Tibial nerve (tissue), 4 donors: ENCODE measurements at regions not wholly inside any gene's neighbourhood (a gene's known extent, or its start where the extent isn't known, plus 50 kb on each side); places are given as distances from the start of the nearest gene placed in this dataset.

Source experiments
- EP300 ChIP-seq, 2 donors: sonication (generic); formaldehyde crosslinking; IDR thresholded peaks; one replicate each; pipeline ENCODE4 v1.6.1; 2017; ENCODE audit warnings: antibody characterized with exemption in 2 of 2, mild to moderate bottlenecking in 1 of 2
- POLR2A ChIP-seq, 2 donors: fragments of 450-650 bp; IDR thresholded peaks; one replicate each; pipeline ENCODE4 v1.6.1; 2017; ENCODE audit warnings: antibody characterized with exemption in 2 of 2, mild to moderate bottlenecking in 2 of 2, moderate library complexity in 2 of 2
- TF ChIP-seq, protein P1 (sequence below), 5 experiments: fragments of 200-600 bp in 3 of 5; fragments of 450-650 bp in 2 of 5; sonication (generic) in 3 of 5; IDR thresholded peaks; one replicate each; pipeline ENCODE4 v1.5.1; 2016 to 2019; ENCODE audit warnings: antibody characterized with exemption in 5 of 5, mild to moderate bottlenecking in 3 of 5, moderate library complexity in 2 of 5

DNA sequence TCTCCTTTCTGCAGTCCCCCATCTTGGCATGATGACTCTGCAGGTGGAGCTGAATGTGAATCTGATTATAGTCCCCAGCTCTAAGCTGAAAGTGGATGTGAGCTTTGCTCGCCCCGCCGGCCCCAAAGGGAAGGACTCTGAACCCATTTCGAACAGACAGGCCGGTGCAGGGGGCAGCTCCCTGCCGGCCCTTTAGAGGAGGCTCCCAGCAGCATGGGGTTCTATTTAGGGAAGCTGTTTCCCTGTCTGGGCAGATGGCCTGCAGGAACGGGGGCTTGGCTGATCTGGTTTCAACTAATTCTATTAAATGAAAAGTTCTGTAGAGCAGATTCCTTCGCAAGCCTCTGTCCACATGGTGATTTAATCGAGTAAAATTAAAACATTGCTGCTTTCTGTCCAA is 104.8 kb upstream of the MSX1 start:
- TF ChIP-seq, protein P1, sequence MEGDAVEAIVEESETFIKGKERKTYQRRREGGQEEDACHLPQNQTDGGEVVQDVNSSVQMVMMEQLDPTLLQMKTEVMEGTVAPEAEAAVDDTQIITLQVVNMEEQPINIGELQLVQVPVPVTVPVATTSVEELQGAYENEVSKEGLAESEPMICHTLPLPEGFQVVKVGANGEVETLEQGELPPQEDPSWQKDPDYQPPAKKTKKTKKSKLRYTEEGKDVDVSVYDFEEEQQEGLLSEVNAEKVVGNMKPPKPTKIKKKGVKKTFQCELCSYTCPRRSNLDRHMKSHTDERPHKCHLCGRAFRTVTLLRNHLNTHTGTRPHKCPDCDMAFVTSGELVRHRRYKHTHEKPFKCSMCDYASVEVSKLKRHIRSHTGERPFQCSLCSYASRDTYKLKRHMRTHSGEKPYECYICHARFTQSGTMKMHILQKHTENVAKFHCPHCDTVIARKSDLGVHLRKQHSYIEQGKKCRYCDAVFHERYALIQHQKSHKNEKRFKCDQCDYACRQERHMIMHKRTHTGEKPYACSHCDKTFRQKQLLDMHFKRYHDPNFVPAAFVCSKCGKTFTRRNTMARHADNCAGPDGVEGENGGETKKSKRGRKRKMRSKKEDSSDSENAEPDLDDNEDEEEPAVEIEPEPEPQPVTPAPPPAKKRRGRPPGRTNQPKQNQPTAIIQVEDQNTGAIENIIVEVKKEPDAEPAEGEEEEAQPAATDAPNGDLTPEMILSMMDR (IDR thresholded peaks at IDR 0.05), result no peak
- TF ChIP-seq POLR2A (IDR thresholded peaks at IDR 0.05) (no peak), EP300 (IDR thresholded peaks at IDR 0.05) (no peak)
